Activated T-cell treated with anti-CD3 and anti-CD28 coated beads for 4 hours (primary cell): ENCODE measurements at regions not wholly inside any gene's neighbourhood (a gene's known extent, or its start where the extent isn't known, plus 50 kb on each side); places are given as distances from the start of the nearest gene placed in this dataset.
"Not testable (repeated sequence)": the region's sequence is repeated elsewhere in the genome, so short reads cannot be mapped to it uniquely, and the experiment has no call there.

Source experiments
- DNase-seq: peaks from one replicate; pipeline ENCODE4 v3.0.0-alpha.2; 2020

DNA sequence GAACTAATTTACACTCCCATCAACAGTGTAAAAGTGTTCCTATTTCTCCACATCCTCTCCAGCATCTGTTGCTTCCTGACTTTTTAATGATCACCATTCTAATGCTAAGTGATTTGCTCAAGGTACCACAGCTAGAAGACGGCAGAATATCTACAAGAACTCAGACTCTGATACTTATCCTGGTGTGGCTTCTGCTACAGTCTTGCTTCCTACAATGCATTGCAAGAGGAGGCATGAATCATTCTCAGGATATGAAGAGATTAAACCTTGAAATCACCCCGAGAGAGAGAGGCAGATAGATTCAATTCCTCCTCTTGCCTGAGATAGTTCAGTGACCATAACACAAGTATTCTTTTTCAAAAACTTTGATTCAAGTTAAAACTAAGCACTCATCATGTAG is 306.4 kb downstream of the TBC1D4 start:
- DNase-seq = no peak

DNA sequence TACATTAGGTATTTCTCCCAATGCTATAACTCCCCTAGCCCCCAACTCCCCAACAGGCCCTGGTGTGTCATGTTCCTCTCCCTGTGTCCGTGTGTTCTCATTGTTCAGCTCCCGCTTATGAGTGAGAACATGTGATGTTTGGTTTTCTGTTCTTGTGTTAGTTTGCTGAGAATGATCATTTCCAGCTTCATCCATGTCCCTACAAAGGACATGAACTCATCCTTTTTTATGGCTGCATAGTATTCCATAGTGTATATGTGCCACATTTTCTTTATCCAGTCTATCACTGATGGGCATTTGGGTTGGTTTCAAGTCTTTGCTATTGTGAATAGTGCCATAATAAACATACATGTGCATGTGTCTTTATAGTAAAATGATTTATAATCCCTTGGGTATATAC is 306.9 kb downstream of the TBC1D4 start:
- DNase-seq = not testable (repeated sequence)

DNA sequence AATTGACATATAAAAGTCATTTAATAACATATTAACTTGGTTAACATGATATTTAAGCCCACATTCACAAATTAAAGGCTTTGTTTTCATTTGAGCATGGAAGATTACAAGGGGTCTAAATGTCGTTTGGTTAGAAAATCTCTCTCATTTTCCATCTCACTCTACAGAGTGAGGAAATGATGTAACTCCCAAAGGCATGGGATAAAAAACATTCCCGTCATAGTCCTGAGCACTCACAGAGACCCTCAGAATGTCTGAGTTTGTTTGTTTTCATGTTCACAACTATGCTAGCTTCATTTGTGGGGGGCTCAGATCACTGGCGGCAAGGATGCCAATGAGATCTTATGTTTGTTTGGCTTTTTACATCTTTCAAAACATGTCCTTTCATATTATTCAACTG is 307.5 kb downstream of the TBC1D4 start:
- no peak for DNase-seq

DNA sequence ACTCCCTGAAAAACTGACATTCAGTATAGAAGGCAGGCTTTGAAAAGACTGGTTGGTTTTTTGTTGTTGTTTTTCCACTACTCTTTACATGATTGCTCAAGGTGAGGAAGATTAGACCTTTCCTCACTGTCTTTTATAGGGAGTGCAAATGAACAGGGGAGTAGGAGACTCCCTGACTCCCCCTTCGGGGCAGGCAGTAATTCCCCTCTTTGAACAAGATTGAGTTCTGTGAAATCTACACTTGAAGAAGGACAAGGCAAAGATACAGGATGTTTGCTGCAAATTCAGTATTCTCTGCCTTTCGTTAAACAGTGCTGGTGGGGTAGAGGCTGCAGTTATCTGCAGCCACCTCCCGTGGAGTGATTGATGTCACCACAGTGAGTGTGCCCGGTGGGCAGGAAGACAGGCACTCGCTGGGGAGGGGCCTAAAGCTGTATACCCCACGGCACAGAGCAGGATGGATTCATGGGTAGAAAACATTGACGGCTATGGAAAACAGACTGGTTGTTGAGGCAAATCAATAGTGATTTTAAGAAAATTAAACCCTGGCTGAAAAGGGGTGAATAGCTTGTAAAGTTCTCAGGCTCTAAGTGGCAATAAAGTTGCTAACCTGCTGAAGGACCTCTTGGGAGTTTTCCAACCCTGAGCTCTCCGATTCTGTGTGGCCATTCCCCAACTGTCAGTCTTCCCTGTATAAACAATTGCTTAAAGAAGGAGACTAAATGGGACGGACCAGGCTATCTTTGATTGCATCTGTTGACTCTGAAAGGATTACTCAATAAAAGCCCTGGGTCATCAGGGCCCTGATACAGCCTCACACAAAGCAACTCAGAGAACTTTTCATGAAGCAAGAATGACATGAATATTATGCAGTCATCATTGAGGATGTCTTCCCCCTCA is 308.3 kb downstream of the TBC1D4 start:
- no peak for DNase-seq

DNA sequence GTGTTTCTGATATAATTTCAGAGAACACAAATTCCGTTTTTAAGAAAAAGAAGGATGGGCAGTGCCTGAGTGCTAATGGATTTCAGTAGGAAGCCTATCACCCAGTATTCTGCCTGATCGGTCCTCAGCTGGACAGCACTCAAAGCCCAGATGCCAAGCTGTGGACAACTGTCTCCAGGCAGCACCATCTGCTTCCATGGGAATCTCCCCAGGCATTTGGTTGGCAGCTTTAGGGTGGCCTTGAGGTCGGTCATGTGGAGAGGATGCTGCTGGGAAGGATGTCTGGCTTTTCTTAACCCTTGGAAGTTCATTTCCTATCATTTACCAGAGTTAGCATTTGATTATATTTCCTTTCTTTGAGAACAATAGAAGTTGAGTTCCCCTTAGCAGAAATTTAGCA is 311.7 kb downstream of the TBC1D4 start:
- no peak for DNase-seq

DNA sequence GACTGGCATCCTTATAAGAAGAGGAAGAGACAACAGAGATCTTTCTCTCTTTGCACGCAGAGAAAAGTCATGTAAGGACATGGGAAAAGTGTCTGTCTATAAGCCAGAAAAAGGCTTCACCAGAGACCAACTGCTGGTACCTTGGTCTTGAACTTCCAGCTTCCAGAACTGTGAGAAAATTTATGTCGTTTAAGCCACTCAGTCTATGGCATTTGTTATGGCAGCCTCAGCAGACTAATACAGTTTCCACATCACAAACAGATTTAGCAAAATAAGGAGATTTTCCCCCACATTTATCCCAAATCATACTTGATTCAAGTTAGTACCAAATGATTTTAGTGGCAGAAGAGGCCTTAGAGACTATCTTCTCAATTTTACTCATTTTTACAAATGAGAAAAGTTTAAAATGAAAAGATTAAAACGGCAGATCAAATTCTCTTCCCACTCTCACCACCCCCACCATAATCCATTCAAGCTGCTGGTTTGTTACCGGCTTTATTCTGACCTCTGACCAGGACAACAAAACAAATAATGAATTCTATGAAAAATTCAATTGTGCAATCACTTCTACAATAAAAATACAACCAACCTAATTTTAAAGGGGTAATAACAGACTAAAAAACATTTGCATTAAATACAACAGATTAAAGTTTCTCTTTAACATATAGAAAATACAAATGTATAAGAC is 316.3 kb downstream of the TBC1D4 start:
- no peak for DNase-seq

DNA sequence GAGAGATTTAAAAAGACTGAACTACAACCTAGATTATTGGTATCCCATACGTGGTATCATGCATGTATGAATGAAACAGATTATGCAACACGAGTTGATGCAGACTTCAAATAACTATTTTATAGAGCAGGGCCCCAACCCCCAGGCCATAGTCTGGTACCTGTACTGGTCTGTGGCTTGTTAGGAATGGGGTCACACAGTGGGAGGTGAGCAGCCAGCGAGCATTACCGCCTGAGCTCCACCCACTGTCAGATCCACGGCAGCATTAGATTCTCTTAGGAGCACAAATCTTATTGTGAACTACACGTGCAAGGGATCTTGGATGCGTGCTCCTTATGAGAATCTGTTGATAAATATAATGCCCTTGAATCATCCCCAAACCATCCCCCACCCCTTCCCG is 320.2 kb downstream of the TBC1D4 start:
- no peak for DNase-seq

DNA sequence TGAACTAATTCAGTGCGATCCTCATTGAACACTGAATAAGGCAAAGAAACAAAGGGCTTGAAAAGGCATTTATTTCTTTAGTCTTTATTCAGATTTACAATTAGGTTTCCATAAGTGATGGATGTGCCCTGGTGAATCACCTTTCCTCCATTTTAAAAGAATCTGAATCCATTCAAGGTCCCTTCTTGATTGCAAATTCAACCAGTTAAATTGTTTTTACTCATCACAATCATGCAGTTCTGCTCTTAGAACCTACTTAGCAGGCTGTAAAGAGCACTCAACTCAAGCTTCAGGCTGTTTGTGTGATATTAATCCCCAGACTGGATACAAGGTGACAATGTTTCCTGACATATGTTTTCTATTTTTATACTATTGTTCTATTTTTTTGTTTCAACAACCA is 321.0 kb downstream of the TBC1D4 start:
- no peak for DNase-seq

DNA sequence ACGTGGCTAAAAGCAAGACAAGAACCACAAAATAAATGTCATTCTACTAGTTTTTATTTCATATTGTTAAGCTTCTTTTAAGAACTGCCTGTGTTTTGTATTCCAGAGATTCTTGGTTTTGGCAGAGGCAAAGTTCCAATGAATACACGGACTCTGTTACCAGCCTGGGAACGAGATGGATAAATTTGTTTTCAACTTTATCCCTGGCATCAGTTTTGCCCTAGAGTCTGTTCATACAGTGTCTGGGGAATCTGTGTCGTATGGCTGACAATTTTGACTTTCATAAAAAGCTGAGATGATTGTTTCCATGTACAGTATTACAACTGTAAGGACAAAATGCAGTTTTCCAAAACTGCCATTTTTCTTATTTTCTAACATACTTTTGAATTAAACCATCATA is 327.6 kb downstream of the TBC1D4 start:
- DNase-seq = no peak

DNA sequence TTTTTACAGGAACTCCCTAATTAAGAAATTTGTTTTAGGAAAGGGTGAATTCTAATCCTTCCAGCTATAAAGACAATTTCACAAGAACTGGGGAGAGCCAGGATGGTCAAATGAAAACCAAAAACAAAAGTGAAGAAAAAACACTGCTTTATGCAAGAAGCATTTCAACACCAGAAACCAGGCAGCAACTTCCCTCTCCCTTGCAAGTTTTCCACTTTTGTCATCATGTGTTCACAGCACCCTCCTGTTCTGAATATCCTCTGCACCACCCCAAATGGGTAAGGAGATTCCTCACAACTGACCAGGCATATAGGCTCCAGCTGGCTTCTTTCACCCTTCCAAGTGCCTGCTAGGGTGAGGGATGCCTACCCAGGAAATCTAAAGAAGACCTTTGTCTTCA is 328.1 kb downstream of the TBC1D4 start:
- DNase-seq = no peak

DNA sequence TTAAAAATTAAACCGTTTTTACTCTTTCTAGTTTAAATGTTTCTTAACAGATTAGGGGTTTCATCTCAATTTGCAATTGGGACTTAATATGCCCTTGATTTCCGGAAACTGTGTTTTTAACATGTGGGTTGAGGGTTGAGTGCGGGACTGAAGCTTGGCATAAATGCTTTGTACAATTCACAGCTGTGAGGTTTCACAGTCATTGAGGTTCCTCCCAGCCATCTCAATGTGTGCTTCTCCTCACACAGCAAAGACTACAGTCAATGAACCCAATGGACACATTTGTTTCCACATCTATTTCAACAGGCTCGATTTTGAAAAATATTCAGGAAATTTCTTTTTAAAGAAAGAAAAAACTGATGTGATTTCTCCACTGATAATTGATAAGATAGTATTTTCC is 328.6 kb downstream of the TBC1D4 start:
- no peak for DNase-seq

DNA sequence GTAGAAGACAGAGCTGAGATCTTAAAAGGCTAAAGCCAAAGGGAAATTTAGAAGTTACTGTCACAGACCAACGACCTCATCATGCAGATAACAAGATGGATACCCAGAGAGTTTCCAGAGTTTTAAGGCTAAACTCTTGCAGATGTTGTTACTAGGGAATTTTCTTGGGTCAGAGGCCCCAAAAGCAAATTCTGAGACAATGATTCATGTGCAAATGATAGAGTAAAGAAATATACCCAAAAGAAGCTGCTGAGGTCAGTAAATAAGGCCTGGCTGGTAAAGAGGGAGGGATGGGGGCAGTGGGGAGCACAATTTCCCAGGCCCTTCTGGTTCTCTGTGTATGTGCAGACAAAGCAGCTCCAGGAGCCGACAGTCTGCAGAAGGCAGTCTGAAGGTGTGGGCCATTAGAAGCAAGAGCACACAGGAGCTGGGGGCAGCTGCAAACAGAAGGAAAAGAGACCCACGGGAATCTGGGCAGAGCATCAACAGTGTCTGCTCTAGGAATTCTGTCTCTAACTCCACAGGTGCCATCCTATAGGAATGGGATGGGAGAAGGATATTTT is 330.8 kb downstream of the TBC1D4 start:
- no peak for DNase-seq

DNA sequence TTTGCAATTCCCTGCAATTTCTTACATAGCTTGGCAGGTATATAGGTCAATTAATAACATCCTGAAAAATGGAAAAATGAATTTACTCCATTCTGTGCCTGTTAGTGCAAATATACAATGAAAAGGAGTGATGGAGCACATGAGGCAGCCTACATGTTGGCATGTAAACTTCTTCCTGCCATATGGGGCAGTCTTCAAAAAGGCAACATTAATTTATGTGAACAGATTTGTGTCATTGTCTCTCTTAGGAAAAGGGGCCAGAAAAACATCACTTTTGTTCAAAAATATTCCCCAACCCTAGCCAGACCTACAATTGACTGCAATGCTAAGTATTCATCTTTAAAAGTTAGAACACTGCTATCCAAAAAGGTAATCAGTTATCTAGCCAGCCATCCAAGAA is 332.2 kb downstream of the TBC1D4 start:
- no peak for DNase-seq

DNA sequence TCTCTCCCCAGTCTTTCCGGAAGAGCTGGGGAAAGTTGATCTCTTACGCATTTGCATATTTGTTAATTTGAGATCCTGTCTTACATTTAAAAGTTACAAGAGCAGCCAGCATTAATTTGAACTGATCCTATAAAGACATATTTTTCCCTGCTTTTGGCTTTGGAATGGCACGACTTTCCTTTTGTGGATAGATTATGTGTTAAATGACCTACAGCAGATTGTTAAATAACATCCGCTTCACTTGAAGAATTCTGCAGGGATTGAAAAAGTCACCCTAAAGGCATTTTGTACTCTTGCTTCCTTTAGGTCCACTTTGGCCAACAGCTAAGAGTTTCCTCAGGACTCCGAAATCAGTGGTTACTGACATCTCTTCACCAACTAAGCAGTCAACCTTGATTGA is 334.0 kb downstream of the TBC1D4 start:
- DNase-seq = no peak

DNA sequence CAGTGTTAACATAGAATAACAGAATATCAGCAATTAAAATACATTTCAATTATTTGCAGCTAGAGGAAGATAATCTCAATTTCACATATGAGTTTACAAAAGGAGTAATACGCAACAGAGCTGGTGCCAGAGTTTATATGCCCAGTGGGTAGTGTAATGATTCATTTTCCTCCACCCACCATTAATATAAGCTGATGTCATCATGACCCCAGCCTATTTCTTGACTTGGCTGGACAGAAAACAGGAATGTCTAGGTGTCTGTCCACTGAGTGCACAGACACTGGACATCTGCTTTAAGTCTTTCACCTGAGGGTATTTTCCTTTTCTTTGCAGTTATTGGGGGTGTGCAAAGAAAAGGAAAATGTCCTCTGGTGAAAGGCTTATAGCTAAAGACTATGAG is 335.5 kb downstream of the TBC1D4 start:
- DNase-seq = no peak

DNA sequence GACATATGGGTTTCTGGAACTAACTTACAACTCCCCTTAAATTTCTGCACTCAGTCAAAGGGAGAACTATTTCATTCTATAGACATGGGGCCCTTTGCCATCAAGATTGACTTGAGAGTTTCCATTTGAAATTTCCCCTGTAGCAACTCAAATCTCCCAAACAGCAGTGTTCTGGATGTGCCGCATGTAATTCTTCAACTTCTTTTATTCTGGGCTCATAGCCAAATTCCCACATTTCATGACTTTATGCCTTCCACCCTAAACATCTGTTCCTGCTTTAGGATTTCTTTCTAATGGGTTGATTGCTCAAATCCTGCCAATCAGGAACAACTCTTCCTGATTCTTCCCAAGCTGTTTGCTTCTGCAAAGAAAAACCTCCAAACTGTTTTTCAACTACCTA is 336.0 kb downstream of the TBC1D4 start:
- DNase-seq = no peak

DNA sequence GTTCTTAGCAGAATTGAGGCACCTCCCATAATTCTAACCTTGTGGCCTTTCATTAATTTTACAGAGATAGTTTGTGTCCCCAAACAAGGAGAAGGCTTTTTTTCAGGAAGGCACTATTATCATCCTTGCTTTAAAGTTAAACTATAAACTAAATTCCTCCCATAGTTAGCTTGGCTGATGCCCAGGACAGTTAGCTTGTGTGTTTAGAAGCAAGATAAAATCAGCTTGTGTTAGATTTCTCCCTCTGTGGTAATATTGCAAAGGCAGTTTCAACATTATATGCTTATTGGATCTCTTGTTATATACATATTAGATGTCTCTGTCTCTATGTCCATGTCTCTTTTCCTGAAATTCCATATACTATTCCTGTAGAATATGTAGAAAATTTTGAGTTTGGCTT is 342.7 kb downstream of the TBC1D4 start:
- DNase-seq = no peak

DNA sequence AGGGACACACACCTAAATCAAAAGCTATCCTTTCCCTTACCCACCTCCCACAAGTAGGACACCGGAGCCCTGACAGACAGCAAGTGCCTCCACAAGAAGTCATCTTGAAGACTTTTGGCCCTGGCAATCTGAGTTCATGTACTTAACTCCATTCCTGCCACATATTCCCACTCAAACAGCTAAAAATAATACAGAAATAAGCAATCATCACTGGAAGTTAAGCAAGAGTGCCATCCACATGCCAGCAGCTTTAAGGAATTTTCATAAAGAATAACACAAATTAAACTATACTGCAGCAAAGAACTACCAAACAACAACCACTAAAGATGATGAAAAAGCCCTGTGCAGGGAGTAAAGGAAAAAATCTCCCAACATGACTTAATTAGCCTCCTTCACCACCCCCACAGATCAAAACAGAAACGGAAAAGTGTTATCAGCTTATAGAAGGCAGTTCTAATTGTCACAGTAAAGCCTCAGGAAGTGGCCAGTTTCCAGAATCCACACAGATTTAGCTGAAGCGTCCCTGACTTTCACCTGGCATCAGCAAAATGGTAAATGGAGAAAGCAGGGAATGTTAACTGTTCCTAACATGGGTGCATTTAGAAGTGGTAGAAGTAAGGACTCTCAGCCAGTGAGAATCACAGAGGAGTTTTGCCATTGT is 343.9 kb downstream of the TBC1D4 start:
- no peak for DNase-seq

DNA sequence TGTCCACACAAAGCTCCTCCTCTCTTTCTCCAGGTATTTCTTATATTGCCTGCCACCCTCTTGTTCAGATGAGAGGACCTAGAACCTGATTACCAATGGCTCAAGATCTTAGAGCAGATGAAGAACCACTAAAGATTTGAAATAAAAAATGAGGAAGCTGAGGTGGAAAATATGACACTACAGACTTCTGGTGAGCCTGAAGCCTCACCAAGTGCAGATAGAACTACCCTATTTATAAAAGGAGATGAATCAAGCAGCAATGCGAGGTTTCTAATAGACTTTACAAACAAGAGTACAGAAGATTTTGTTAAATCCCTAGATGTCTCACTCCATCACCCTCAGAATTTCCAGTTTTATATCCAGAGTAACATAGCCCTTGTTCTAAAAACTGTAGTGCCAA is 345.8 kb downstream of the TBC1D4 start:
- DNase-seq = no peak

DNA sequence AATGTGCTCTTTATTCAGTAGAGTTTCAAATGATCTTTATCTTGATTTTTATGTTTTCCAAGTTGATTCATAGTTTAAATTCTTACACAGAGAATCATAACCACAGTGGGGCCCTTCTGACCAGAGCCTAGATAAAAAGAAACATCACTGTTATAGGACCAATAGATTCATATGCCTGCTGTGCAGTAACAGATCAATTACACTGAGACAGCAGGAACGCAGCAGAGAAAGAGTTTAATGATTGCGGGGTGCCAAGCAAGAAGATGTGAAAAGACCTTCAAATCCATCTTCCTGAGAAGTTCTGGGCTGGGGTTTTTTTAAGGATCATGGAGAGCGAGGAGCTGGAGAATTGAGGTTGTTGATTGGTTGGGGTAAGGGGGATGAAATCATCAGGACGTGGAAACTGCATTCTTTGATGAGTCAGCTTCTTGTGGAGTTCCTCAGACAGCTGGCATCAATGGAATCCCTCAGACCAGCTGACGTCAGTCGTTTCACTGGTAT is 346.6 kb downstream of the TBC1D4 start:
- DNase-seq = no peak

DNA sequence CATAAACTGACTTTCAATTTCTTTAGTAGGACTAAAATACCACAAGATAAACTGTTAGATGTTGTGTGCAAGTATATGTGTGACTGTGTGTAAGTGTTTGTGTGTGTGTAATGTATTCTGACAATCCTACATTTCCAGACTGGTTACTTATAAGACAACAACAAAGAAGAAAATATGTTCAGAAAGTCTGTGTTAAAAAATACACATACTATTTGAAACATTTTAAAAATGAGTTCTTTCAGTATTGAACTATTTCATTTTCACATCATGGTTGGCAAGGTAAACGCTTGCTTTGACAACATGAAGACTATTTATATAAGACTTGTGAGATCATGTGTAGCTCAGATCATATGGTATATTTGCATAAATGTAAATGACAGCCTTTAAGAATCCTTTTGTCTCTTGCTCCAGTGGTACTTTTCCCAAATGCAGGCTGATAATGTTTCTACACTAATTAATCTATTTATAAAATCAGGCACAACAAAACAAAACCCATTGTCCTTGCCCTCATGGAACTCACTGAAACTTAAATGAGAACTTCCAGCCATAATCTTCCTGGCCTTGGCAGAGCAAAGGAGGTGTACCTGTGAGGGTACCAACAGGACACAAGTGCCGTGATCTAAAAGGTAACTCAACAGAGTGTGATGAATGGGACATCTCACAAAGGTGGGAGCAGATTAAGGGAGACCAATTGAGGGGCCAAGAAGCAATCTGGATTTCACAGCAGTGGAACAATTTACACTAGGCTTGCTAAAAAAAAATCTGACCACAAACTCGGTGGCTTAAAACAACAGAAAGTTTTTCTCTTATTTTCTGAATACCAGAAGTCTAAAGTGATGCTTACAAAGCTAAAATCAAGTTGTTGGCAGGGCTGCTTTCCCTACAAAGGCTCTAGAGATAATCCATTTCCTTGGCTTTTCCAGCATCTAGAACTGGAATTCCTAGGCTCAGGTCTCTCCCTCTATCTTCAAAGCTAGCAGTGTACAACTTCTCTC is 349.0 kb downstream of the TBC1D4 start:
- DNase-seq = no peak

DNA sequence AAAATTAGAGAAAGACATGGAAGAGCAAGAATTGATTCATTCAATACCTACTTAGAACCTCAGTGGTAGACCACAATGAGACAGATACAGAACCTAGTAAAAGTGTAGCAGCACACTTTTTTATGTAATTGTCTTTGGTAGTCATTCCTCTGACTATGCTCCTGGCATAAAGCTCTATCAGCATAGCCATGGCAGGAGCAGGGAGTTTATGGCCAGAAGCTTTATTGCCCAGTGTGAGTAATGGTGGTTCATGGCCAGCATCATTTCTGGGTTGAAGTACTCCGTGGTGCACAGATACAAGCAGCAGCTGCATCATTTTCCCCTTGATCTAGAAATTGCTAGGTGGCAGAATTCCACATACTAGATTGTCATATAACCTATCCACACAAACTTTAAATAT is 352.6 kb downstream of the TBC1D4 start:
- no peak for DNase-seq
